NCI-H1092 (cell line): ENCODE measurements at regions not wholly inside any gene's neighbourhood (a gene's known extent, or its start where the extent isn't known, plus 50 kb on each side); places are given as distances from the start of the nearest gene placed in this dataset.

ENCODE experiments used
- DNase-seq: peaks from one replicate; lab custom pipeline; 2025; lab: John Stamatoyannopoulos, UW

- no peak for DNase-seq
Measured at GRCh38 chr6:122063761-122064160, 335.7 kb upstream of the HSF2 start.

- DNase-seq = no peak
Measured at GRCh38 chr6:122066200-122066599, 333.3 kb upstream of the HSF2 start.

- no peak for DNase-seq
Measured at GRCh38 chr6:122068291-122068769, 331.1 kb upstream of the HSF2 start.

GRCh38 chr6:122069932-122070331, 329.5 kb upstream of the HSF2 start:
- no peak for DNase-seq

- no peak for DNase-seq
Measured at GRCh38 chr6:122072014-122072647, 327.3 kb upstream of the HSF2 start.

GRCh38 chr6:122075084-122075838, 324.2 kb upstream of the HSF2 start:
- no peak for DNase-seq

GRCh38 chr6:122075917-122076316, 323.5 kb upstream of the HSF2 start:
- DNase-seq = no peak

GRCh38 chr6:122077603-122078002, 321.8 kb upstream of the HSF2 start:
- no peak for DNase-seq

- no peak for DNase-seq
Measured at GRCh38 chr6:122078481-122078880, 321.0 kb upstream of the HSF2 start.

- no peak for DNase-seq
Measured at GRCh38 chr6:122079916-122080315, 319.5 kb upstream of the HSF2 start.

- no peak for DNase-seq
Measured at GRCh38 chr6:122081921-122082320, 317.5 kb upstream of the HSF2 start.

- no peak for DNase-seq
Measured at GRCh38 chr6:122082370-122082769, 317.1 kb upstream of the HSF2 start.

- no peak for DNase-seq
Measured at GRCh38 chr6:122092366-122092765, 307.1 kb upstream of the HSF2 start.

- no peak for DNase-seq
Measured at GRCh38 chr6:122098201-122098678, 301.2 kb upstream of the HSF2 start.

- no peak for DNase-seq
Measured at GRCh38 chr6:122102026-122102425, 297.4 kb upstream of the HSF2 start.

GRCh38 chr6:122107256-122107852, 292.1 kb upstream of the HSF2 start:
- DNase-seq = no peak

- no peak for DNase-seq
Measured at GRCh38 chr6:122109075-122109474, 290.4 kb upstream of the HSF2 start.

- no peak for DNase-seq
Measured at GRCh38 chr6:122114717-122115116, 284.7 kb upstream of the HSF2 start.

GRCh38 chr6:122116119-122116834, 283.2 kb upstream of the HSF2 start:
- DNase-seq = no peak

- DNase-seq = no peak
Measured at GRCh38 chr6:122116835-122117627, 282.4 kb upstream of the HSF2 start.

- DNase-seq = no peak
Measured at GRCh38 chr6:122118945-122119506, 280.4 kb upstream of the HSF2 start.
